ENCODE measurements at regions not wholly inside any gene's neighbourhood (a gene's known extent, or its start where the extent isn't known, plus 50 kb on each side); places are given as distances from the start of the nearest gene placed in this dataset.

- no peak for DNase-seq
These were observed 124.8 kb upstream of the SIX2 start for GRCh38 chr2:45134014-45134413.

- no peak for DNase-seq
These were observed 123.3 kb upstream of the SIX2 start for GRCh38 chr2:45132551-45132950.

GRCh38 chr2:45131587-45131986, 122.3 kb upstream of the SIX2 start:
- DNase-seq = no peak

- DNase-seq = no peak
These were observed 121.5 kb upstream of the SIX2 start for GRCh38 chr2:45130736-45131135.

GRCh38 chr2:45128580-45128997, 119.3 kb upstream of the SIX2 start:
- DNase-seq = no peak

- no peak for DNase-seq
These were observed 118.6 kb upstream of the SIX2 start for GRCh38 chr2:45127891-45128290.

- no peak for DNase-seq
These were observed 118.1 kb upstream of the SIX2 start for GRCh38 chr2:45127321-45127720.

- DNase-seq = no peak
These were observed 116.0 kb upstream of the SIX2 start for GRCh38 chr2:45125232-45125631.

- no peak for DNase-seq
These were observed 115.2 kb upstream of the SIX2 start for GRCh38 chr2:45124456-45124855.

GRCh38 chr2:45123521-45124191, 114.4 kb upstream of the SIX2 start:
- no peak for DNase-seq

- no peak for DNase-seq
These were observed 113.8 kb upstream of the SIX2 start for GRCh38 chr2:45123065-45123464.

- DNase-seq = no peak
These were observed 112.1 kb upstream of the SIX2 start for GRCh38 chr2:45121236-45121927.

- no peak for DNase-seq
These were observed 111.3 kb upstream of the SIX2 start for GRCh38 chr2:45120546-45120945.

- no peak for DNase-seq
These were observed 110.6 kb upstream of the SIX2 start for GRCh38 chr2:45119855-45120254.

- no peak for DNase-seq
These were observed 109.8 kb upstream of the SIX2 start for GRCh38 chr2:45119038-45119437.

GRCh38 chr2:45117383-45117782, 108.1 kb upstream of the SIX2 start:
- no peak for DNase-seq

GRCh38 chr2:45115181-45115580, 105.9 kb upstream of the SIX2 start:
- DNase-seq = no peak

GRCh38 chr2:45114221-45114955, 105.1 kb upstream of the SIX2 start:
- no peak for DNase-seq

- DNase-seq = no peak
These were observed 103.5 kb upstream of the SIX2 start for GRCh38 chr2:45112750-45113149.

- no peak for DNase-seq
These were observed 95.9 kb upstream of the SIX2 start for GRCh38 chr2:45105050-45105582.

- DNase-seq = no peak
These were observed 95.2 kb upstream of the SIX2 start for GRCh38 chr2:45104429-45104828.

- DNase-seq = no peak
These were observed 94.4 kb upstream of the SIX2 start for GRCh38 chr2:45103351-45104345.
